ENCODE measurements at regions not wholly inside any gene's neighbourhood (a gene's known extent, or its start where the extent isn't known, plus 50 kb on each side); places are given as distances from the start of the nearest gene placed in this dataset.

GRCh38 chr13:110808138-110808537, 94.6 kb downstream of the ING1 start:
- TF ChIP-seq YY1 (IDR thresholded peaks at IDR 0.05; ENCODE audit: low read depth) (no peak), RAD21 (IDR thresholded peaks at IDR 0.05; ENCODE audit: low read length) (no peak), CTCF (IDR thresholded peaks at IDR 0.05) (no peak), USF1 (IDR thresholded peaks at IDR 0.05; ENCODE audit: borderline replicate concordance, low read depth) (no peak), EP300 (IDR thresholded peaks at IDR 0.05; ENCODE audit: borderline replicate concordance in 1 of 2, low read depth in 1 of 2, low read length in 1 of 2) (no peak), POLR2AphosphoS5 (IDR thresholded peaks at IDR 0.05; ENCODE audit: low read depth, low read length) (no peak), USF2 (IDR thresholded peaks at IDR 0.05; ENCODE audit: borderline replicate concordance, low read depth, low read length) (no peak)

Measured in SK-N-SH (cell line).